Smooth muscle cell of the brain vasculature (primary cell): ENCODE measurements at regions not wholly inside any gene's neighbourhood (a gene's known extent, or its start where the extent isn't known, plus 50 kb on each side); places are given as distances from the start of the nearest gene placed in this dataset.
"Not testable (repeated sequence)": the region's sequence is repeated elsewhere in the genome, so short reads cannot be mapped to it uniquely, and the experiment has no call there.

Experiments
- DNase-seq: peaks from one replicate; pipeline ENCODE4 v3.0.0-alpha.2; 2012; ENCODE audit warnings: low read depth, low spot score

DNA sequence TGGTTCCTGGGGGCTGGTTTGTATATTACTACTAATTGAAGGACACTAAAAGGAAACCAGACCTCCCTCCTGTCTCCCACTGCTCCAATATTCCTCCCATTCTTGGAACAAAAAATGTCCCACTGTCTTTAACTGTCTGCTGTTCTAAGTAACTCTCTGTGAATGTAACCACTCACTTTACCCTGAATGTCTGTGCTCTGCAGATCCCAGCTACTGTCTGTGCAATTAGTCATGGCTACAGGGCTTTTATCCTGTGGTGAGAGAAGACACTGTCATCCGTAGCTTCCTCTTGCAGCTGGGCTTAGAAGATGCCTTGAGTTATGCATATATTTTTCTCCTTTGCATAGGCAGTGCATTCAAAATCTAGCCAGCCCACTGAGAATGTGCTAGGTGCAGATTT, 853.8 kb downstream of the CDH8 start:
- DNase-seq = no peak

DNA sequence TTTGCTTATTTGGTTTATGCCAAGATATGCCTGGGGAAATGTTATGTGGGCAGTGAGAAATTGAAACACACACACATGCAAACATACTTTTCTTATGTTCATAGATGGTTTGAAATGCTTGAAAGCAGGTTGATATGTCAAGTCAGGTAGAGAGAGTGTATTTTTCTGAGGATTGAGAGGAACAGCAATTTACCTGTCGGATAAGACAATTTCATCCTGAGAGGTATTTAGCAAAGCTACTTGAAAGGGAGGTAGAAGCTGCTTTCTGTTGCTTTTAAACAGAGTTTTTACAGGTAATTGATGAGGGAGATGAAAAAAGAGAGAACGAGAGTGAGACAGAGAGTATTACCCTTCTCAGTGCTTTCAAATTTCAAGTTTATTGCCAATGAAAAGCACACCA, 854.3 kb downstream of the CDH8 start:
- DNase-seq = no peak

DNA sequence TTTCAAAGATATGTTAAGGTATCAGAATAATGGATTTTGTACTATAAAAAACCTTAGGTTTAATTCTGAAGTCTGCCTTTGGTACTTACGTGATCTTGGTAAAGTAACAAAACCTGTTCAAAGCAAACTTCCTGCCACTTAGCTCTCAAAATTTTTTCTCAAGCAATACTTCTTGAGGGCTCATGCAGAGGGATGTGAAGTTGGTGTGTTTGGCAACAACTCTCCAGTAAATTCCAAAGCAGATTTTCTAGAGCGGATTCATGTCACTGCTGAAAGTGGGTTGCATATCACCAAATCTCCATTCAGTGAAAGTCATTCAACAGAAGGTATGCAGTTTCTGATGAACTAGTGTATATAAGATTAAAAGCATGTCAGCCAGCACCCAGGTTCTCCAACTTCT, 856.7 kb downstream of the CDH8 start:
- DNase-seq = no peak

DNA sequence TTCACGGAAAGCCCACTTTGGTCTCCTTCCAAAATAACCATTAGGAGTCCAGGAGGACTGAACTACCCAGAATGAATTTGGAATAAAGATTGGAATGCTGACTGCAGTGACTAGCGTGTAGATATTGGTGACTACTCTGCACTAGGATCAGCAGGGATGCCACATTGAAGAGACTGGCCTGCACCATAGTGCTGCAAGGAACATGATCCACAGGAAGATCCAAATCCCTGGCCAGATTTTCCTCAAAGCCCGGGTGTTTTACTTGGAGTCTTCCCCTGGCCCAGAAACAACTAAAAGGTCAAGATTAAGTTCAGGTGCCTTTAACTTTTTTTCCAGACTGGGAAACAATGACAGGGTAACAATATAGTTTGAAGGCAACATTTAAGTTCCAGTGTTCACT, 870.4 kb downstream of the CDH8 start:
- DNase-seq = no peak

DNA sequence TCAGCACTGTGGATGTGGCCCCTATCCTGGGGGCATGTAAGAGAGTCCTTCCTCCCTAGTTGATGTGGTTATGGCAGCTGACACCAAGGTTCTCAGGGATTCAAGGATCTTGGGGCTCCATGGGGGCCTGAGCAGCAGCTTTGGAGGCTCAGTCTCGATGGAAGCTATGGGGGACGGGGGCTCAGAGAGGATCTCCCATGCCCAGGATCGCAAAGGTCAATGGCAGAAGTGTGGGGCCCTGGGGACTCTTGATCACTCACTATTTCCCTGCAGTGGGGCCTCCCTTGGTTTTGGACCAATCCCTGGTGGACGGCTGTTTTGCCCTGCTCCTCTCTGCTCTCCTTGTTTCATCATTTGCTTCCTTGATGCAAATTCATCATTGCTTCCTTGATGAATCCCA, 885.9 kb downstream of the CDH8 start:
- DNase-seq = no peak

DNA sequence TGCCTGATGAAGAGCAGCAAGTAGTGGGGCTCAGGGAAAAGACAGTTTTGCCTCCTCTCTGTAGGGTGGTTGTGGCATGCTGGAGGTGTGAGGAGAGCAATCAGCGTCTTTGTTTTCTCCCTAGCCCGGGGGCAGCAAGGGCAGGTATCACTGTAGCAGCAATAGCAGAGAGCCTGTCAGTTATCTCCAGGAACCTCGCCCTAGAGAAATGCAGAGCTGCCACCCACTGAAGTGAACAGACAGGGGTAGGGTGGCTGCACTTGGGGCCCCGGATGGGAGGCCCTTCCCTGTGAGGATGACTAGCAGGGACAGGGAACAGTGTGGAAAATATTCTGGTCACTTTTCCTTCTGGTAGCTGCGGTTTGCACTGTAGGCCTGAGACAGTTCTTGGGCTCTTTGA, 886.5 kb downstream of the CDH8 start:
- DNase-seq = no peak

DNA sequence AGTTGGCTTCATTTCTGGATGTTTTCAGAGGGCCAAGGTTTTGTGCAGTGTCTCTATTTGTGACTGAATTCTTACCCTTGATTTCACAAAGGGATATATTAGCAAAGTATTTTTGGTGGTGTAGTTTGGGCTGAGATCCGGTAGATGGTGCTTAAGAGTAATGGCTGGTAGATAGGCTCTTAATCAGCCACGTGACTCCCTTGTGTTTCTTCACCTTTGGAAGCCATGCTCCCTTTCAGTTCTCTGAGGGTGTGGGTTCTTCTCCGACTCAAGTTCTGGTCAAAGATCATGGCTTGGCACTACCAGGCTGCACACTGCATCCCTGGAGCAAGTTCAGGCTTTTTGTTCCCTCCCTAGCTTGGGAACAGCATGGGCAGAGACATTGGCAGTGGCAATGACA, 887.3 kb downstream of the CDH8 start:
- DNase-seq = no peak

DNA sequence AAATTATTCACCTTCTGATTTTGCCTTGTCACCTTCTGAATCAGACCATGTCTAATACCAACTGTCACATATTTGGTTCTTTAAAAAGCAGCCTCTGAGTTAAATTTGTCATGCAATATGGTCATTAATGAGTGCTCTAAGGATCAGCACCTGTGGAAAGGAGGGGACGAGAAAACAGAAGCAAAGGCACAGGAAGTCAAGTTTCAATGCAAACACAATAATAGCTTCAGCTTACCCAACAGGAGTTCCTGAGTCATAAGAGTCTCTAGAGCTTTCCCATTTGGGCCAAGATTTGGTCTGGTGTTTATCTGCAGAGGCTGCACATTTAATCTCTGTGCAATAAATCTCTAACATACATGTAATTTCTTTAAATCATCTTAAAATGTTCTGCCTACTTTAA, 889.8 kb downstream of the CDH8 start:
- no peak for DNase-seq

DNA sequence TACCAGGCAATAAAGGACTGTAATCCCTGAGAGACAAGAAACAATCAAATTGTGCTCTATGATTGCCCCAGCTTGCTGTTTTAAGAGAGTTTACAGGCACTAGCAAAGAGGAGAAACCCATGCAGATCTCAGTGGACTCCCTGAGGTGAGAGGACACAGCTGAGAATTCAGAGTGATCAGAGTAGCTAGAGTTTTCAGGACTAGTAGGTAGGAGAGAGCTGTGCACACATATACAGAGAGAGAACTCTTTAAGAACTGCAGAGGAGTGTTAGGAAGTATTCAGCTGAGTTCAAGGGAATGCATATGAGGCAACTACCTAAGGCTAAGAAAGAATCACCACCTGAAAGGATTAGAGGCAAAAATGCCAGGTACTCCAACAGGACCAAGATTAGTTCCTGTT, 904.8 kb downstream of the CDH8 start:
- DNase-seq = no peak

DNA sequence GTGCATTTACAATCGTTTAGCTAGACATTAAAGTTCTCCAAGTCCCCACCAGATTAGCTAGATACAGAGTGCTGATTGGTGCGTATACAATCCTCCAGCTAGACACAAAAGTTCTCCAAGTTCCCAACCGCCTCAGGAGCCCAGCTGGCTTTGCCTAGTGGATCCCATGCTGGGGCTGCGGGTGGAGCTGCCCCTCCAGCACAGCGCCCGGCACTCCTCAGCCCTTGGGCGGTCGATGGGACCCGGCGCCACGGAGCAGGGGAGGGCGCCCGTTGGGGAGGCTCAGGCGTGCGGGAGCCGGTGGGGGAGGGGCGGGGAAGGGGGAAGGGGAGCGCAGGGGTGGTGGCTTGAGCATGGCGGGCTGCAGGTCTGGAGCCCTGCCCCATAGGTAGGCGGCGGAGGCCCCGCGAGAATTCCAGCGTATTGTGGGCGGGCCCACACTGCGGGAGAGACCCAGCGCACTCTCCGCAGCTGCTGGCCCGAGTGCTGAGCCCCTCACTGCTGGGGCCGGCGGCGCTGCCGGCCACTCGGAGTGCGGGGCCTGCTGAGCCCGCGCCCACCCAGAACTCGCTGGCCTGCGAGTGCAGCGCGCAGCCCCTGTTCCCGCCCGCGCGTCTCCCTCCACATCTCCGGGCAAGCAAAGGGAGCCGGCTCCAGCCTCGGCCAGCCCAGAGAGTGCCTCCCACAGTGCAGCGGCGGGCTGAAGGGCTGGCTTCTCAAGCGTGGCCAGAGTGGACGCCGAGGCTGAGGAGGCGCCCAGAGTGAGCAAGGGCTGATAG, 907.5 kb downstream of the CDH8 start:
- no peak for DNase-seq

DNA sequence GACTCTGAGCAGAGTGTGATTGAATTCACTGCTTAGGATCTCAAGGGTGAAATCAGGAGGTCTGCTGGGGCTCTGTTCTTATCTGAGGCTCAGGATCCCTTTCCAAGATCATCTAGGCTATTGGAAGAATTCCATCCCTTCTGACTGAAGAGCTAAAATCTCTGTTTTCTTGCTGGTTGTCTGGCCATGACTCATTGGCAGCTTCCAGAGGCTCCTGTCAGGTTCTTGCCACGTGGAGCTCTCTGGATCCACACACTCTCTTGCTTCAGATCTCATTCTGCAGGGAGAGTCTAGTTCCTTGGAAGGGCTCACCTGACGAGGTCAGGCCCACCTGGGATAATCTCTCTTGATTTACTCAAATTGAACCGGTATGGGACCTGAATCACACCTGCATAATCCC, 930.7 kb downstream of the CDH8 start:
- DNase-seq = no peak

DNA sequence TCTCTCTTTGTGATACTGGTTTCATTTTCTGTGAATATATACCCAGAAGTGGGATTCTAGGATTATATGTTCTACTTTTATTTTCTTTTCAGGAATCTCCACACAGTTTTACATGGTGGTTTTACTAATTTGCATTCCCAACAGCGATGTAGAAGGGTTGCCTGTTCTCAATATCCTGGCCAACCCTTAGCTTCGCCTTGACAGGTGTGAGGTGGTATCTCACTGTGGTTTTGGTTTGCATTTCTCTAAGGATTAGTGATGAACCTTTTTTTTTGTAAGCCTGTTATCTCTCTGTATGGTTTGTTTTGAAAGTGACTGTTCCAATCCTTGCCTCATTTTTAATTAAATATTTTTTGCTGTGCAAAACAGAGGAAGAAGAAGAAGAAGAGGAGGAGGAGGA, 937.7 kb downstream of the CDH8 start:
- DNase-seq = no peak

DNA sequence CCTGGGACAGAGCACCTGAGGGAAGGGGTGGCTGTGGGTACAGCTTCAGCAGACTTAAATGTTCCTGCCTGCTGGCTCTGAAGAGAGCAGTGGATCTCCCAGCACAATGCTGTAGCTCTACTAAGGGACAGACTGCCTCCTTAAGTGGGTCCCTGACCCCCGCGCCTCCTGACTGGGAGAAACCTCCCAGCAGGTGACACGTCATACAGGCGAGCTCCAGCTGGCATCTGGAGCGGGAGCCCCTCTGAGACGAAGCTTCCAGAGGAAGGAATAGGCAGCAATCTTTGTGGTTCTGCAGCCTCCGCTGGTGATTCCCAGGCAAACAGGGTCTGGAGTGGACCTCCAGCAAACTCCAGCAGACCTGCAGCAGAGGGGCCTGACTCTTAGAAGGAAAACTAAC, 944.9 kb downstream of the CDH8 start:
- not testable (repeated sequence) for DNase-seq

DNA sequence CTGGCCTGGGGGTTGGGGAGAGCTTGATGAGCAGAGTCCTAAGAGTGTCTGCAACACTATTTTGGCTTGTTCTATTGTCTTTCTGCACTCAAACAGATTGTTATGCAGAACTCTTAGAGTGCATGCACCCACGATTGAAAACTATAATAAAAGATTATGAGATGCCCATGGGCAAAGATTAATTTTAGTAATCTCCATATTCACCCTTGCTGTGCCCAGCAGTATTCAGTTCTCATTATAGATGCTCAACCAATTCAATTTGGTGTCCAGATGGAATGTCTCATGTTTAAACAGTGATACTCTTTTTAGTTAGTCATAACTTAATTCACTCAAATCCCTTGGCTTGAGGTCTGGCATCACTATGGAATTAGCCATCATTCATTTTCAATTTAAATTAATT, 952.5 kb downstream of the CDH8 start:
- DNase-seq = no peak

DNA sequence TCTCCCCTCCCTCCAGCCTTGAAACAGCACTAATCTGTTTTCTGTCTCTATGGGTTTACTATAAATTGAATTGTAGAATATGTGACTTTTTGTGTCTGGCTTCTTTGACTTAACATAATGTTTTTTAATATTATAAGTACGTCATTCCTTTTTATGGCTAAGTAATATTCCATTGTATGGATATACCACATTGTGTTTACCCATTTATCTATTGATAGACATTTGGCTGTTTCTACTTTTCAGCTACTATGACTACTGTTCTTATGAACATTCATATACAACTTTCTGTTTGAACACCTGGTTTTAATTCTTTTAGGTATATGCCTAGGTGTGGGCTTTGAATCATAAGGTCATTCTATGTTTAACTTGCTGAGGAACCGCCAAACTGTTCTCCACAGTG, 961.9 kb downstream of the CDH8 start:
- no peak for DNase-seq

DNA sequence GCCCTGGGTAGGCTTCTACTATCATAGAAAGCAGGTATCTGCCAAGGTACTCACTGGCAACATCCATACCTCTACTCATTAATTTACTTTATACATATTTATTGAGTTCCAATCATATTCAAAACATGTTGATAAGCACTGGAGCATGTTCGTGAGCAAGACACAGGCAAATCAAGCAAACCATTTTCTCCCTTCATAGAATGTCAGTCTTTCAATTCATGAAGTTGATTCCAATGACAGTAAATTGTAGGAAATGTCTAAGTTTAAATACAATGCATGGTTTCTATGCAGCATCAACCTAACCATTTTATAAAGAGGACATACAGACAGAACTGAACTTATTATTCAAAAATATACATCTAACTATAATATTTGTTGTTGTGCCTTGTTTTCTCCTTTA, 978.6 kb downstream of the CDH8 start:
- DNase-seq = no peak

DNA sequence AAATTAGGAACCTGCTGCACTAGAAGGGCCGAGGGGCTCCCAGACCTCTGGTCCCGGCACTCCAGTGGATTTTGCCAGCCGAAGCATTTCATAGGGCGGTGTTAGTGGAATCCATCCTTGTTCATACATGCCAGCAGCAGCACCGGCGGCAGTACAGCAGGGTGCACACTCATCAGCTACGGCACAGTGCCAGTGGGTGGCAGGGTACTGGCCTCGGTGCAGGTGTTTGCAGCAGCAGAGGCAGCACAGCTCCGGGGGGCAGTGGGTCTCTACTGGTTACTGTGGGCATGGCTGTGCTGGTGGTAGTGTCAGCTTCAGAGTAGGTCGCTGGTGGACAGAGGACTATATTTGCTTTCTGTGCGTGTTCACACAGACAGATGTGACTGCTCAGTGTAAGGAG, 985.7 kb downstream of the CDH8 start:
- no peak for DNase-seq

DNA sequence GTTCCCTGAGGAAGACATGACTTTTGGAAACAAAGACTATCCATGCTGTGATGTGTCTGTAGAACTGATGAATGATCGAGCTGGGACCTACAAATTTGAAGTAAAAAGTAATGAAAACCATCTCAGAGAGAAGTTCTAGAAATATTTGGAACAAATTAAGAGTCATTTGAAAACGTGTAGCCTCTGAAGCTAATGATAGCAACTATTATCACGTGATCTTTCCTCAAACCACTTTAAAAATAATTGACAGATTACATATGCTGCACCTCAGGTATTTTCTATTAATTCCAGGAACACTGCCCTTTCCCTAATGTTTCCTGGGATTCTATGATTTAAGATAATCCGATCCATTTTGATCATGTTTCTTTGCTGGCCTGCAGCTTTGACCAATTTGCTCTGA, 990.3 kb downstream of the CDH8 start:
- no peak for DNase-seq

DNA sequence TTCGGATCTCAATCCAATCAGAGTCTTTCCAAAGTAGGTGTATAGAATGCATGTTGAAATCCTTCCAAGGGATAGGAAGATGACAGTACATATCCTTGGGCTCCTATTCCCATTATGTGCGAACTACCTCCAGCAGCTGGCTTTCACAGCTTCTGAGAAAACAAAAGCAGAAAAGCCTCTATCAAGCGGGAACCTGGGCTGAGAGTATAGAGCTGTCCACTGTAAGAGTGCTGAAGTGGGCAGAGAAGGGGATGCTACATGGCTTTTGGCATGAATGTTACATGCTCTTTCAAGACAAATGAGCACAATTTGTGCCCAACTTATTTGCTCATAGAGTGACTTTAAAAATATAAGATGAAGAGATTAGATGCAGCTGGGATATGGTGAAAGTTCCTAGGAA, 993.5 kb downstream of the CDH8 start:
- DNase-seq = no peak

DNA sequence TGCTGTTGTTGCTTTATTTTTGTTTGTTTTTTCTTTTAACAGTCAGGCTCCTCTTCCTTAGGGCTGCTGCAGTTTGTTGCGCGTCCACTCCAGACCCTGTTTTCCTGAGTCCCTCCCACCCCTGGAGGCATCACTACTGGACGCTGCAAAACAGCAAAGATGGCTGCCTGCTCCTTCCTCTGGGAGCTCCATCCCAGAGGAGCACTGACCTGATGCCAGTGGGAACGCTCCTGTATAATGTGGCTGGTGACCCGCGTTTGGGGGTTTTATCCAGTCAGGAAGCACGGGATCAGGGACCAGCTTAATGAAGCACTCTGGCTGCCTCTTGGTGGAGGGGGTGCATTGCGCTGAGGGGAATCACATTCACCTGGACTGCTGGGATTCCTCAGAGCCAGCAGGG, 1005.6 kb downstream of the CDH8 start:
- no peak for DNase-seq

DNA sequence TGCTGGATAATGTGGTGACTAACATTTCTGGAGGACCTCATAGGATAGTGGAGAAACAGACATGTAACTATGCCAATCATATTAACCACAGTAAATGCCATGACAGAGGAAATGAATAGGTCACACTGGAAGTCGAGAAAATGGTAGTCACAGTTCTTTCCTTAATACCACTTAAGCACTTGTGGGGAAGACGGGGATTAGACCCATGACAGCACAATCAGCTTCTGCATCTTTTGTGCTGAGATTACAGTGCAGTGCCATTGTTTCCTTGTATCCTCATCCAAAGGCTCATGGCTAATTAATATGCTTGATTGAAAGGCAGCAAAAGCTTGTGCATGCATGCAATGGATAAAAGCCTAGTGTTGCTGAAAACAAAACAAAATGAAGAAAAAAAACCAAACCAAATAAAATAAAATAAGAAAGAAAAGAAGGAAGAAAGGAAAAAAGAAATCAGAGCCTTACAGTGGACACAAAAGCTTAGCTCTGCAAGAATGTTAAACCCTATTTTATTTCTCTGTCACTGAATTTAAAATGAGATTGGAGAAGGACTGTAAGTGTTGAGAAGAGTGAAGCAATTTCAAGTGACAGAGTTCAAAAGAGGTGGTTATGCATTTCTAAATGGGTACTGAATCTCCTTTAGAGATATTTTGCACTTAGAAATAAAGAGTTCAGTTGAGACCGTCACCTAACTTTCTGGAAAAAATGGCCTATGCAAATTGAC, 1011.9 kb downstream of the CDH8 start:
- DNase-seq = no peak

DNA sequence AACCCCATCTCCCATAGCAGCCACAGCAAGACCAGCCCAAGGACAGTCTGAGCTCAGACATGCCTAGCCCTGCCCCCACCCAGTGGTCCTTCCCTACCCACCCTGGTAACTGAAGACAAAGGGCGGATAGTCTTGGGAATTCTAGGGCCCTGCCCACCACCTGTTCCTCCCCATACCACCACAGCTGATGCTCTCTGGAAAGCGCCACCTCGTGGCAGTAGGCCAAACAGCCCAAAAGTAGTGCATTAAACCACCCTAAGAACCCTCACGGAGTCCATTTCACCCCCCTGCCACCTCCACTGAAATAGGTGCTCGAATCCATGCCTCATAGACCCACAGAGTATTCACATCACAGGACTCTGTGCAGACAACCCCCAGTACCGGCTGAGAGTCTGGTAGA, 1021.4 kb downstream of the CDH8 start:
- no peak for DNase-seq

DNA sequence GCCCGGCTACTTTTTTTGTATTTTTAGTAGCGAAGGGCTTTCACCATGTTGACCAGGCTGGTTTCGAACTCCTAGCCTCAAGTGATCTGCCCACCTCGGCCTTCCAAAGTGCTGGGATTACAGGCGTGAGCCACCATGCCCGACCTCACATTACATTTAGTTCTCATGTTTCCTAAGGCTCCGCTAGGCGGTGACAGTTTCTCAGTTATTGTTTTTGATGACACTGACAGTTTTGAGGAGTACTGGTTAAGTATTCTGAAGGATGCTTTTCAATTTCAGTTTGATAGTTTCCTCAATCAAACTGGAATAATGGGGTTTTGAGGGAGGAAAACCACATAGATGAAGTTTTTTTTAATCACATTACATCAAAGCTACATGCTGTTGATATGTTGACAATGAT, 1028.5 kb downstream of the CDH8 start:
- no peak for DNase-seq

DNA sequence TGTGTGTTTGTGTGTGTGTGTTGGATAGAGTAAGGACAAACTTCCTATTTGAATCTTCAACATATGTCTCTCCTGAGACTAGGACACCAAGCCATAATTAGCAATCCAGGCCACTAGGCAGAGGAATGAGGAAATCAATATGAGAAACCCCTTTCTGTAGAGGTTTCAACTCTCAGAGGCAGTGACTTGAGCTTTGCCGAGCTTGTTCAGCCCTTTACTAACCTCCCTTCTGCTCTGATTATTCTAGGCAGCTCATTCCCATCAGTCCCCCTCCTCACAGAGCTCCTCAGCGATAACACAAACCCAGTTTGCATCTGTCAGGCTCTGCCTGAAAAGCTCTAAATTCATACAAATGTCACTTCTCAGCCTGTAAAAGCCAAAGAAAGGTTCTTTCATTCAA, 1030.3 kb downstream of the CDH8 start:
- DNase-seq = no peak
